Keratinocyte (primary cell): ENCODE measurements at regions not wholly inside any gene's neighbourhood (a gene's known extent, or its start where the extent isn't known, plus 50 kb on each side); places are given as distances from the start of the nearest gene placed in this dataset.

Source experiments
- DNase-seq: peaks from one replicate; pipeline ENCODE4 v3.0.0-alpha.2; 2011; ENCODE audit warnings: low read depth, missing footprints, low spot score
- FAIRE-seq: peaks from 2 replicates; lab custom pipeline; 2011; peaks lifted over from hg19 to GRCh38; lab: Jason Lieb, UNC
- H2AFZ ChIP-seq: 2 replicates; pipeline ENCODE4 v1.6.0; 2012; ENCODE audit warnings: low read length, control low read depth, inconsistent platforms; ENCODE audit not compliant: control insufficient read depth
- H3K27ac ChIP-seq: 2 replicates; pipeline ENCODE4 v1.5.1; 2011; ENCODE audit warnings: low read length; ENCODE audit not compliant: control insufficient read depth, insufficient read depth
- H3K27me3 ChIP-seq: 3 replicates; pipeline ENCODE4 v1.6.0; 2011; ENCODE audit warnings: low read length; ENCODE audit not compliant: control insufficient read depth, insufficient read depth; ENCODE audit errors: extremely low read depth
- H3K36me3 ChIP-seq, 2 experiments: 2 replicates in 1 of 2; 3 replicates in 1 of 2; pipeline ENCODE4 v1.5.1; 2011; ENCODE audit warnings: low read length in 2 of 2, mild to moderate bottlenecking in 1 of 2; ENCODE audit not compliant: control insufficient read depth in 2 of 2, insufficient read depth in 2 of 2; ENCODE audit errors: extremely low read depth in 1 of 2
- H3K4me1 ChIP-seq: 3 replicates; pipeline ENCODE4 v1.5.1; 2011; ENCODE audit warnings: low read length; ENCODE audit not compliant: control insufficient read depth, insufficient read depth; ENCODE audit errors: extremely low read depth
- H3K4me2 ChIP-seq: 3 replicates; pipeline ENCODE4 v1.6.0; 2011; ENCODE audit warnings: low read depth, low read length; ENCODE audit not compliant: control insufficient read depth, insufficient read depth; ENCODE audit errors: extremely low read depth
- H3K4me3 ChIP-seq, 3 experiments: fragments of 200-600 bp in 1 of 3; sonication (generic) in 1 of 3; 2 replicates in 2 of 3; 3 replicates in 1 of 3; pipeline ENCODE4 v1.5.1; 2011 to 2016; ENCODE audit warnings: low read length in 3 of 3, mild to moderate bottlenecking in 3 of 3, control low read depth in 2 of 3, inconsistent platforms in 1 of 3, low read depth in 1 of 3, mixed read lengths in 1 of 3, mixed run types in 1 of 3, moderate library complexity in 1 of 3; ENCODE audit not compliant: control insufficient read depth in 2 of 3, insufficient read depth in 2 of 3; ENCODE audit errors: extremely low read depth in 1 of 3
- H3K79me2 ChIP-seq: 2 replicates; pipeline ENCODE4 v1.6.0; 2012; ENCODE audit warnings: low read length; ENCODE audit not compliant: control insufficient read depth, insufficient read depth
- H3K9ac ChIP-seq: 3 replicates; pipeline ENCODE4 v1.6.0; 2011; ENCODE audit warnings: low read length; ENCODE audit not compliant: control insufficient read depth, insufficient read depth; ENCODE audit errors: extremely low read depth
- H3K9me1 ChIP-seq: 3 replicates; pipeline ENCODE4 v1.6.0; 2011; ENCODE audit warnings: low read length; ENCODE audit not compliant: control insufficient read depth, insufficient read depth; ENCODE audit errors: extremely low read depth
- H3K9me3 ChIP-seq: 2 replicates; pipeline ENCODE4 v1.5.1; 2012; ENCODE audit warnings: low read depth, low read length; ENCODE audit not compliant: control insufficient read depth
- H4K20me1 ChIP-seq: 3 replicates; pipeline ENCODE4 v1.6.0; 2011; ENCODE audit warnings: low read length; ENCODE audit not compliant: control insufficient read depth, insufficient read depth; ENCODE audit errors: extremely low read depth
- CTCF ChIP-seq, 3 experiments: IDR thresholded peaks in 1 of 3; conservative IDR thresholded peaks in 1 of 3; optimal IDR thresholded peaks in 1 of 3; 2 replicates in 2 of 3; 3 replicates in 1 of 3; pipeline versions ENCODE3 to v1.5.1; 2011; ENCODE audit warnings: low read length in 3 of 3, mild to moderate bottlenecking in 3 of 3, moderate library complexity in 2 of 3, control low read depth in 1 of 3, inconsistent platforms in 1 of 3; ENCODE audit not compliant: insufficient read depth in 2 of 3; ENCODE audit errors: extremely low read depth in 1 of 3
- EZH2 ChIP-seq: IDR thresholded peaks from one replicate; pipeline ENCODE4 v1.6.1; 2012; ENCODE audit warnings: inconsistent platforms, mild to moderate bottlenecking, low read length, moderate library complexity
- dilution Hi-C: fragments of 300-500 bp; cut with MboI; formaldehyde crosslinking; loops from one replicate; pipeline ENCODE4 v1.7.0; 2020; ENCODE audit warnings: low sequenced_read_pairs; ENCODE audit not compliant: extremely low pct_ligation_motif_present

GRCh38 chr5:82414041-82414388, 135.9 kb upstream of the RPS23 start:
- H3K4me3 ChIP-seq = no peak overlapping the region
- FAIRE-seq = no peak
- H3K4me2 ChIP-seq = peak overlapping the region; percentile 63
- no peak overlapping the region for H2AFZ ChIP-seq
- no peaks in the 10 kb centered on the region for H3K36me3 ChIP-seq
- no peaks in the 10 kb centered on the region for H3K9me3 ChIP-seq
- H4K20me1 ChIP-seq = no peaks in the 10 kb centered on the region
- H3K4me1 ChIP-seq = peaks cover 26% of the 10 kb centered on the region
- peaks cover 2% of the 10 kb centered on the region for H3K9me1 ChIP-seq
- TF ChIP-seq EZH2 = no peak
- TF ChIP-seq CTCF (optimal IDR thresholded peaks at IDR 0.05 in 1 of 3, IDR thresholded peaks at IDR 0.05 in 1 of 3, conservative IDR thresholded peaks at IDR 0.05 in 1 of 3; ENCODE audit: extremely low read depth in 1 of 3, insufficient read depth in 2 of 3, low read length in 3 of 3) = no peak
- no peak for DNase-seq
- no peaks in the 10 kb centered on the region for H3K27me3 ChIP-seq
- H3K27ac ChIP-seq = peak overlapping the region; percentile 68
- H3K9ac ChIP-seq = peak overlapping the region; percentile 25
- dilution Hi-C loops = no loop called here
- no peaks in the 10 kb centered on the region for H3K79me2 ChIP-seq

DNA sequence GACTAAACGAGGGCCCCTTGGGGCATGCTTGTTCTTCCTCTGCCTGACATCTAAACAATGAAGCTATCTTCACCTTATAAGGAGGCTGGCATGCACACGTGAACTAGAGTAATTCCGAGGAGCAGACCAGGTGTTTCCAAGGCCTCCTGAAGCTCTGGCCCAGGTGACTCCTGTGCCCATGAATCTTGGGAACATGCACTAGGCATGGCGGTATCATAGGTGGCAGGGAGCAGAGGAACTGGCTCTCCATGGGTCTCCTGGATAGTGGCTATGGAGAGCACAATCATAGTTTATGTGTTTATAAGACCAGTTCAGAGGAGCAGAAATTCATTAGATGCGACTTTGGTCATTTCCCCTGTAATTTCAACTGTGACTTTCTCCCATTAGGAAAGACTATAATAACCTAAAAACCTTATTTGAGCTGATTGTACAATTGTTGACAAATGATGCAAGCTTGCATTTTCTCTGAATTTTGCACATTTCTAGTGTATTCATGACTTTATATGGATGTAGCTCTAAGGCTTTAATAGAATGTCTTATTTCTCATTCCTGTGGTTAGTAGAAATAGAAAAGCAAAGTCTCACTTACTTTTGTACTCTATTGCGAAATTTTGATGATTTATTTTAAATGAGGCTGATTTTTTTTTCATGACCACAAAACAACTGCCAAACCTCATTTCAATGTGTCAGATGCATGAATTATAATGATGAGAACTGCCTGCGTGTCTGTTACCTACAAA, 135.3 kb upstream of the RPS23 start:
- H3K27me3 ChIP-seq = no peaks in the 10 kb centered on the region
- H3K36me3 ChIP-seq = no peaks in the 10 kb centered on the region
- H3K4me2 ChIP-seq = peak overlapping the region; percentile 63
- H3K4me1 ChIP-seq = peaks cover 21% of the 10 kb centered on the region
- DNase-seq (no peak), FAIRE-seq (peak; percentile 55)
- TF ChIP-seq EZH2 (no peak), CTCF (optimal IDR thresholded peaks at IDR 0.05 in 1 of 3, IDR thresholded peaks at IDR 0.05 in 1 of 3, conservative IDR thresholded peaks at IDR 0.05 in 1 of 3; ENCODE audit: extremely low read depth in 1 of 3, insufficient read depth in 2 of 3, low read length in 3 of 3) (no peak)
- peaks cover 2% of the 10 kb centered on the region for H3K9me1 ChIP-seq
- H3K27ac ChIP-seq = peak overlapping the region; percentile 68
- peak overlapping the region; percentile 25 for H3K9ac ChIP-seq
- H3K4me3 ChIP-seq = no peak overlapping the region
- H2AFZ ChIP-seq = no peak overlapping the region
- dilution Hi-C loops = no loop called here
- H3K9me3 ChIP-seq = no peaks in the 10 kb centered on the region
- H4K20me1 ChIP-seq = no peaks in the 10 kb centered on the region
- H3K79me2 ChIP-seq = no peaks in the 10 kb centered on the region
